PC-3 (cell line): ENCODE measurements at regions not wholly inside any gene's neighbourhood (a gene's known extent, or its start where the extent isn't known, plus 50 kb on each side); places are given as distances from the start of the nearest gene placed in this dataset.

Source experiments
- EZH2 ChIP-seq: fragments of 300-600 bp; sonication (generic); IDR thresholded peaks from one replicate; pipeline ENCODE4 v1.6.1; 2017; ENCODE audit warnings: antibody characterized with exemption, mild to moderate bottlenecking, low read length; ENCODE audit not compliant: unreplicated experiment
- TF ChIP-seq, protein P1 (sequence below): fragments of 300-600 bp; sonication (generic); conservative IDR thresholded peaks from 2 replicates; pipeline ENCODE4 v1.5.1; 2017; ENCODE audit warnings: antibody characterized with exemption, low read depth, mild to moderate bottlenecking, low read length

DNA sequence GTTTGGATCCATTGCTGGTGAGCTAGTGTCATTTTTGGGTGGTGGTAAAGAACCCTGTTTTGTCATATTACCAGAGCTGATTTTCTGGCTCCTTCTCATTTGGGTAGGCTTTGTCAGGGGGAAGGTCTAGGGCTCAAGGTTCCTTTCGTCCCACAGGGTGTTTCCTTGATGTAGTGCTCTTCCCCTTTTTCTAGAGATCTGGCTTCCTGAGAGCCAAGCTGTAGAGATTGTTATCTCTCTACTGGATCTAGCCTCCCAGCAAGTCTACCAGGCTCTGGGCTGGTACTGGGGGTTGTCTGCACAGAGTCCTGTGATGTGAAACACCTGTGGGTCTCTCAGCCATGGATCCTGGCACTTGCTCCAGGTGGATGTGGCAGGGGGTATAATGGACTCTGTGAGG lies 145.9 kb downstream of the HINT1 start:
- TF ChIP-seq, protein P1, sequence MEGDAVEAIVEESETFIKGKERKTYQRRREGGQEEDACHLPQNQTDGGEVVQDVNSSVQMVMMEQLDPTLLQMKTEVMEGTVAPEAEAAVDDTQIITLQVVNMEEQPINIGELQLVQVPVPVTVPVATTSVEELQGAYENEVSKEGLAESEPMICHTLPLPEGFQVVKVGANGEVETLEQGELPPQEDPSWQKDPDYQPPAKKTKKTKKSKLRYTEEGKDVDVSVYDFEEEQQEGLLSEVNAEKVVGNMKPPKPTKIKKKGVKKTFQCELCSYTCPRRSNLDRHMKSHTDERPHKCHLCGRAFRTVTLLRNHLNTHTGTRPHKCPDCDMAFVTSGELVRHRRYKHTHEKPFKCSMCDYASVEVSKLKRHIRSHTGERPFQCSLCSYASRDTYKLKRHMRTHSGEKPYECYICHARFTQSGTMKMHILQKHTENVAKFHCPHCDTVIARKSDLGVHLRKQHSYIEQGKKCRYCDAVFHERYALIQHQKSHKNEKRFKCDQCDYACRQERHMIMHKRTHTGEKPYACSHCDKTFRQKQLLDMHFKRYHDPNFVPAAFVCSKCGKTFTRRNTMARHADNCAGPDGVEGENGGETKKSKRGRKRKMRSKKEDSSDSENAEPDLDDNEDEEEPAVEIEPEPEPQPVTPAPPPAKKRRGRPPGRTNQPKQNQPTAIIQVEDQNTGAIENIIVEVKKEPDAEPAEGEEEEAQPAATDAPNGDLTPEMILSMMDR: no peak
- TF ChIP-seq EZH2: no peak
